ENCODE measurements at regions not wholly inside any gene's neighbourhood (a gene's known extent, or its start where the extent isn't known, plus 50 kb on each side); places are given as distances from the start of the nearest gene placed in this dataset.

GRCh38 chr5:124039410-124039809, 527.4 kb downstream of the CSNK1G3 start:
- Histone ChIP-seq H3K9me3 (ENCODE audit: low read length) (peaks cover 26% of the 10 kb centered on the region), H3K36me3 (ENCODE audit: insufficient read depth, low read length) (peaks cover 4% of the 10 kb centered on the region; the same call in 1 of the 2 replicates), H3K79me2 (ENCODE audit: insufficient read depth, low read depth, low read length) (no peaks in the 10 kb centered on the region), H3K4me3 (ENCODE audit: low read depth, low read length, poor library complexity, severe bottlenecking) (no peak overlapping the region), H3K27ac (ENCODE audit: low read depth, low read length, poor library complexity, severe bottlenecking) (no peak overlapping the region), H3K9me2 (ENCODE audit: insufficient read depth, low read length) (no peaks in the 10 kb centered on the region), H4K20me1 (ENCODE audit: insufficient read depth, low read length) (no peaks in the 10 kb centered on the region), H3K4me1 (ENCODE audit: insufficient read depth, low read length, poor library complexity, severe bottlenecking) (peaks cover 26% of the 10 kb centered on the region), H3K4me2 (ENCODE audit: low read length) (no peak overlapping the region), H2AFZ (ENCODE audit: low read length) (no peak overlapping the region)
- intact Hi-C loops (cut with micrococcal nuclease; ENCODE audit: unreplicated experiment) = loop anchor here (5.0 to 10.0 kb wide), 3 partner anchors 415 to 703 kb away; no protein-coding TSS in a partner anchor
- ChIA-PET POLR2A (no interaction called here), CTCF (ENCODE audit: unreplicated experiment) (no interaction called here)
- no TSS peak for BruUV-seq (replicated peaks)
- TF ChIP-seq EZH2phosphoT487 (IDR thresholded peaks at IDR 0.05; ENCODE audit: borderline replicate concordance, low read depth, low read length) = no peak
- TF ChIP-seq, protein P1, sequence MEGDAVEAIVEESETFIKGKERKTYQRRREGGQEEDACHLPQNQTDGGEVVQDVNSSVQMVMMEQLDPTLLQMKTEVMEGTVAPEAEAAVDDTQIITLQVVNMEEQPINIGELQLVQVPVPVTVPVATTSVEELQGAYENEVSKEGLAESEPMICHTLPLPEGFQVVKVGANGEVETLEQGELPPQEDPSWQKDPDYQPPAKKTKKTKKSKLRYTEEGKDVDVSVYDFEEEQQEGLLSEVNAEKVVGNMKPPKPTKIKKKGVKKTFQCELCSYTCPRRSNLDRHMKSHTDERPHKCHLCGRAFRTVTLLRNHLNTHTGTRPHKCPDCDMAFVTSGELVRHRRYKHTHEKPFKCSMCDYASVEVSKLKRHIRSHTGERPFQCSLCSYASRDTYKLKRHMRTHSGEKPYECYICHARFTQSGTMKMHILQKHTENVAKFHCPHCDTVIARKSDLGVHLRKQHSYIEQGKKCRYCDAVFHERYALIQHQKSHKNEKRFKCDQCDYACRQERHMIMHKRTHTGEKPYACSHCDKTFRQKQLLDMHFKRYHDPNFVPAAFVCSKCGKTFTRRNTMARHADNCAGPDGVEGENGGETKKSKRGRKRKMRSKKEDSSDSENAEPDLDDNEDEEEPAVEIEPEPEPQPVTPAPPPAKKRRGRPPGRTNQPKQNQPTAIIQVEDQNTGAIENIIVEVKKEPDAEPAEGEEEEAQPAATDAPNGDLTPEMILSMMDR (conservative IDR thresholded peaks at IDR 0.05; ENCODE audit: low read length) = no peak
- DNase-seq (ENCODE audit: low spot score) = no peak

GRCh38 chr5:124036786-124037185, 524.8 kb downstream of the CSNK1G3 start:
- intact Hi-C loops (cut with micrococcal nuclease; ENCODE audit: unreplicated experiment) = loop anchor here (5.0 to 10.0 kb wide), 3 partner anchors 418 to 706 kb away; no protein-coding TSS in a partner anchor
- POLR2A ChIA-PET = interaction anchor here (1.2 to 1.9 kb wide), 8 partner anchors 8 to 671 kb away, joined by 3 to 11 read pairs (median 6); no protein-coding TSS in a partner anchor
- H3K9me3 ChIP-seq (ENCODE audit: low read length) = peaks cover 16% of the 10 kb centered on the region
- H4K20me1 ChIP-seq (ENCODE audit: insufficient read depth, low read length) = no peaks in the 10 kb centered on the region
- DNase-seq (ENCODE audit: low spot score) = no peak
- no peaks in the 10 kb centered on the region for H3K9me2 ChIP-seq (ENCODE audit: insufficient read depth, low read length)
- TF ChIP-seq, protein P1 (conservative IDR thresholded peaks at IDR 0.05; ENCODE audit: low read length) = no peak
- no peak for TF ChIP-seq EZH2phosphoT487 (IDR thresholded peaks at IDR 0.05; ENCODE audit: borderline replicate concordance, low read depth, low read length)
- no peak overlapping the region for H3K4me3 ChIP-seq (ENCODE audit: low read depth, low read length, poor library complexity, severe bottlenecking)
- peaks cover 4% of the 10 kb centered on the region; the same call in 1 of the 2 replicates for H3K36me3 ChIP-seq (ENCODE audit: insufficient read depth, low read length)
- H2AFZ ChIP-seq (ENCODE audit: low read length) = peak overlapping the region; percentile 93; the same call in 1 of the 2 replicates
- peak overlapping the region; percentile 73 for H3K4me2 ChIP-seq (ENCODE audit: low read length)
- no TSS peak for BruUV-seq (replicated peaks)
- H3K79me2 ChIP-seq (ENCODE audit: insufficient read depth, low read depth, low read length) = no peaks in the 10 kb centered on the region
- peaks cover 49% of the 10 kb centered on the region for H3K4me1 ChIP-seq (ENCODE audit: insufficient read depth, low read length, poor library complexity, severe bottlenecking)
- CTCF ChIA-PET (ENCODE audit: unreplicated experiment) = no interaction called here
- no peak overlapping the region for H3K27ac ChIP-seq (ENCODE audit: low read depth, low read length, poor library complexity, severe bottlenecking)

GRCh38 chr5:124034963-124035362, 523.0 kb downstream of the CSNK1G3 start:
- peak overlapping the region; percentile 73 for H3K4me2 ChIP-seq (ENCODE audit: low read length)

More at GRCh38 chr5:124034963-124035362, 523.0 kb downstream of the CSNK1G3 start:
- Histone ChIP-seq H2AFZ (ENCODE audit: low read length) (peak overlapping the region; percentile 93), H3K9me2 (ENCODE audit: insufficient read depth, low read length) (no peaks in the 10 kb centered on the region), H3K4me3 (ENCODE audit: low read depth, low read length, poor library complexity, severe bottlenecking) (peak overlapping the region; percentile 46), H3K4me1 (ENCODE audit: insufficient read depth, low read length, poor library complexity, severe bottlenecking) (peaks cover 49% of the 10 kb centered on the region), H3K27ac (ENCODE audit: low read depth, low read length, poor library complexity, severe bottlenecking) (peak overlapping the region; percentile 92), H3K79me2 (ENCODE audit: insufficient read depth, low read depth, low read length) (no peaks in the 10 kb centered on the region), H3K36me3 (ENCODE audit: insufficient read depth, low read length) (peaks cover 4% of the 10 kb centered on the region; the same call in 1 of the 2 replicates), H3K9me3 (ENCODE audit: low read length) (peaks cover 6% of the 10 kb centered on the region; the same call in 1 of the 2 replicates), H4K20me1 (ENCODE audit: insufficient read depth, low read length) (no peaks in the 10 kb centered on the region)
- POLR2A ChIA-PET = interaction anchor here (0.6 to 1.5 kb wide), 8 partner anchors 14 to 706 kb away, joined by 3 to 6 read pairs (median 4); no protein-coding TSS in a partner anchor
- CTCF ChIA-PET (ENCODE audit: unreplicated experiment) = no interaction called here
- intact Hi-C loops (cut with micrococcal nuclease; ENCODE audit: unreplicated experiment) = loop anchor here (2.0 to 10.0 kb wide), 6 partner anchors 22 to 707 kb away; no protein-coding TSS in a partner anchor
- DNase-seq (ENCODE audit: low spot score) = peak; percentile 90
- no TSS peak for BruUV-seq (replicated peaks)
- no peak for TF ChIP-seq EZH2phosphoT487 (IDR thresholded peaks at IDR 0.05; ENCODE audit: borderline replicate concordance, low read depth, low read length)
